ENCODE measurements at regions not wholly inside any gene's neighbourhood (a gene's known extent, or its start where the extent isn't known, plus 50 kb on each side); places are given as distances from the start of the nearest gene placed in this dataset.

DNA sequence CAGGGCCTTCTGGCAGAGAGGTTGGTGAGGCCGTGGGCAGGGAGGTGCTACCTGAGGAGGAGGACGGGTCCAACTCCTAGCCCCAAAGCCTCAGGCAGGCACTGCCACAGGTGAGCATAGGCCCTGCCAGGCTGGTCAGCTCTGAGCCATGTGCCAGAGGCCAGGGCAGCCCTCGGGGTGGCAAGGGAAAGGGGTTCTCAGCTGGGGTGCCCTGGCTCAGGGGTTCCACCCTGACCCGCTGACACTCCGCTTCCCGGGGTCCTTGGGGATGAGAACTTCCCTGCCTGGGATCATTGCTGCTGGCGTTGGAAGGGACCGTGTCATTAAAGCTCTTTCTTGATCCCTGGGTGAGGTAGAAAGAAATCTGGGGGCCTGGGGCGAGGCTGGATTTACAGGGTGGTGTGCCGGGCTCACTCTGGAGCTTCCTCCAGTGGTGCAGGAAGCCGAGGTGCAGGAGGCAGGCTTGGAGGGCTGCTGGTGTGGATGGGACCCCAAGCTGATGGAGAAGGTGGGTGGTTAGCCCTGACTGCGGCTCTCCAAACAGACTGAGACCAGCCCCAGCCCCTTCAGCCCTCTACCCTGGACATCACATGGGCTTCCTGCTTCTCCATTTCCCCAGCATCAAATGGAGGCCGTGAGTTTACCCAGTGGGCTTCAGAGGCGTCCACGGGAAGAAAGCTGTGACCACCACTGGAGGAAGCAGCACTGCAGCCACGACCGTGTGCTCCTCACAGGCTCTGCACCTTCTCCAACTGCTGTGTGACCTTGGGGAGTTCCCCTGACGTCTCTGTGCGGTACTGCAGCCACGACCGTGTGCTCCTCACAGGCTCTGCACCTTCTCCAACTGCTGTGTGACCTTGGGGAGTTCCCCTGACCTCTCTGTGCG lies 295.2 kb downstream of the NDUFA10 start:
- H3K4me1 Mint-ChIP-seq: peaks cover 9% of the 10 kb centered on the region
- H3K27ac Mint-ChIP-seq: no peak overlapping the region
- TF ChIP-seq, protein P1, sequence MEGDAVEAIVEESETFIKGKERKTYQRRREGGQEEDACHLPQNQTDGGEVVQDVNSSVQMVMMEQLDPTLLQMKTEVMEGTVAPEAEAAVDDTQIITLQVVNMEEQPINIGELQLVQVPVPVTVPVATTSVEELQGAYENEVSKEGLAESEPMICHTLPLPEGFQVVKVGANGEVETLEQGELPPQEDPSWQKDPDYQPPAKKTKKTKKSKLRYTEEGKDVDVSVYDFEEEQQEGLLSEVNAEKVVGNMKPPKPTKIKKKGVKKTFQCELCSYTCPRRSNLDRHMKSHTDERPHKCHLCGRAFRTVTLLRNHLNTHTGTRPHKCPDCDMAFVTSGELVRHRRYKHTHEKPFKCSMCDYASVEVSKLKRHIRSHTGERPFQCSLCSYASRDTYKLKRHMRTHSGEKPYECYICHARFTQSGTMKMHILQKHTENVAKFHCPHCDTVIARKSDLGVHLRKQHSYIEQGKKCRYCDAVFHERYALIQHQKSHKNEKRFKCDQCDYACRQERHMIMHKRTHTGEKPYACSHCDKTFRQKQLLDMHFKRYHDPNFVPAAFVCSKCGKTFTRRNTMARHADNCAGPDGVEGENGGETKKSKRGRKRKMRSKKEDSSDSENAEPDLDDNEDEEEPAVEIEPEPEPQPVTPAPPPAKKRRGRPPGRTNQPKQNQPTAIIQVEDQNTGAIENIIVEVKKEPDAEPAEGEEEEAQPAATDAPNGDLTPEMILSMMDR (IDR thresholded peaks at IDR 0.05; ENCODE audit: unreplicated experiment in 3 of 3): no peak

DNA sequence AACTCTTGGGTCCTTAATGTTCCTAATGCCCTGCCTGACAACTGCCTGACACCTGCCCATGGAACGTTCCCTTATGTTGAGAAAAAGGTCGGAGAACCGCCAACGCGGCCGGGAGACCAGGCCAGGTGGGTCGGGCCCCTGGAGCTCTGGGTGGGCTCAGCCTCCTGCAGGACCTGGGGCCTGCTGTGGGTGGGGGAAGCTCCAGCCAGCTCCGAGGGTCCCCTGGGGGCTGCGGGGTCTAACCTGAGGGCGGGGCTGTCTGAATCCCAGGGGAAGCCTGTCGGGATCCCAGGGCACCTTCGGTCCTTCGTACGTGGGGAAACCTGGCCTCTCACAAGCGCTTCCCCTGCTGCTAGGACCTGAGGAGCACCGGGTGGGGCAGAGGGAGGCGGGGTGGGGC lies 296.0 kb downstream of the NDUFA10 start:
- Mint-ChIP-seq H3K27ac (no peak overlapping the region), H3K9me3 (no peaks in the 10 kb centered on the region), H3K4me1 (peaks cover 9% of the 10 kb centered on the region), H3K36me3 (ENCODE audit: low read depth) (no peaks in the 10 kb centered on the region), H3K27me3 (ENCODE audit: low read depth) (peaks cover 6% of the 10 kb centered on the region), H3K4me3 (no peak overlapping the region)
- TF ChIP-seq, protein P1 (IDR thresholded peaks at IDR 0.05; ENCODE audit: unreplicated experiment in 3 of 3): no peak

More for the DNA sequence above, 295.2 kb downstream of the NDUFA10 start:
- H3K36me3 Mint-ChIP-seq (ENCODE audit: low read depth): no peaks in the 10 kb centered on the region
- no peak overlapping the region for H3K4me3 Mint-ChIP-seq
- H3K27me3 Mint-ChIP-seq (ENCODE audit: low read depth): peaks cover 3% of the 10 kb centered on the region
- no peaks in the 10 kb centered on the region for H3K9me3 Mint-ChIP-seq

DNA sequence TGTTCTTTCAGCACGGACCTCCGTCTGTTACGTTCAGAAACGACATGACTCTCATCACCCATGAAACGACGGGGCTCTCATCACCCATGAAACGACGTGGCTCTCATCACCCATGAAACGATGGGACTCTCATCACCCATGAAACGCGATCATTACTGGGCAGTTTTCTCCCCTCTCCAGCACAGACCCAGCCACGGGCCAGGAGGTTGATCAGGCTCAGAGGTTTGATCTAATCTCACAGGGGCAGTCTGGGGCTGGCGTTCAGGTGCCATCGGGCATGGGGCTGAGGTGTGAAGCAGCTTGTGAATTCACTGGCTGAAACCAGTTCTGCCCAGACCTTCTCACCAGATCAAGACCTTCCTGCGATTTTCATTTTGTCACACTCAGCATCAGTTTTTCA lies 296.4 kb downstream of the NDUFA10 start:
- Mint-ChIP-seq H3K36me3 (ENCODE audit: low read depth) (no peaks in the 10 kb centered on the region), H3K4me1 (peaks cover 9% of the 10 kb centered on the region), H3K27ac (peak overlapping the region in 2 of 3 experiments; percentile 19 to 25), H3K27me3 (ENCODE audit: low read depth) (peaks cover 10% of the 10 kb centered on the region), H3K4me3 (no peak overlapping the region), H3K9me3 (no peaks in the 10 kb centered on the region)
- TF ChIP-seq, protein P1 (IDR thresholded peaks at IDR 0.05; ENCODE audit: unreplicated experiment in 3 of 3): no peak

DNA sequence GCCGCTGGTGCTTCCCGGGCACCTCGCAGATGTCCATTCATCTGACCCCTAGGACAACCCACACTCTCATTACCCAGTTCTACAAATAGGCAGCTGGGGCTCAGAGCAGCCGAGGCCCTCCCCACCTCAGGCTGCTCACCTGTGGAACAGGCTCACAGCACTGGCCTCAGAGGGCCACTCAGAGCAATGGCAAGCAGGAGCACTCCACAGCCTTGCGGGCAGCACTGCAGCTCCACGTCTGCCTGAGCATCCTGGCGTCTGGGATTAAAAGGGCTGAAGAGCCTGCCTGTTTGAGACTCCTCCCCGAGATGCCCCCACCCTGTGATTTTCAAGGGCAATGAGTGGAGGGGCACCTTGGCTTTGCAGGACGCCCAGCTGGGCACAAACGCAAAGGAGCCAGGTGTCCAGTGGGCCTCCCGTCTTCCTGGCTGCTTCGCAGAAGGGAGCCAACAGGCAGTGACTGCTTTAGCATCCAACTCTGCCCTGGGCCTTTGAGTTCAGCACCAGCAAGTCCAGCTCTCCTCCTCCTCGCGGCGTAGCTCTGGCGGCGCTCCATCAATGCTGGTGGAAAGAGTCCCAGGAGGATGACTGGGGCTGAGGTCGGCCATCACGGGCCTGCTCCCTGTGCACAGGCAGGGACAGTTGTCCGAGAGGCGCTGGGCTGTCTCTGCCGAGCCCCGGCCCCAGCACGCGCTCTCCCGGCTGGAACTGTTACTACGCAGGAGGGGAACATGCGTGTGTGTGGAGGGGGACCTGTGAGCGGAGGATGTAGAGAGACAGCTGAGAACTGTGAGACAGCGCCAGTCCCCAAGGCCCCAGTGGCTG lies 297.2 kb downstream of the NDUFA10 start:
- H3K4me1 Mint-ChIP-seq: peaks cover 9% of the 10 kb centered on the region
- peaks cover 13% of the 10 kb centered on the region for H3K27me3 Mint-ChIP-seq (ENCODE audit: low read depth)
- H3K4me3 Mint-ChIP-seq: no peak overlapping the region
- H3K36me3 Mint-ChIP-seq (ENCODE audit: low read depth): no peaks in the 10 kb centered on the region
- H3K9me3 Mint-ChIP-seq: no peaks in the 10 kb centered on the region
- TF ChIP-seq, protein P1 (IDR thresholded peaks at IDR 0.05; ENCODE audit: unreplicated experiment in 3 of 3): no peak
- peak overlapping the region in 1 of 3 experiments; percentile 25 for H3K27ac Mint-ChIP-seq

DNA sequence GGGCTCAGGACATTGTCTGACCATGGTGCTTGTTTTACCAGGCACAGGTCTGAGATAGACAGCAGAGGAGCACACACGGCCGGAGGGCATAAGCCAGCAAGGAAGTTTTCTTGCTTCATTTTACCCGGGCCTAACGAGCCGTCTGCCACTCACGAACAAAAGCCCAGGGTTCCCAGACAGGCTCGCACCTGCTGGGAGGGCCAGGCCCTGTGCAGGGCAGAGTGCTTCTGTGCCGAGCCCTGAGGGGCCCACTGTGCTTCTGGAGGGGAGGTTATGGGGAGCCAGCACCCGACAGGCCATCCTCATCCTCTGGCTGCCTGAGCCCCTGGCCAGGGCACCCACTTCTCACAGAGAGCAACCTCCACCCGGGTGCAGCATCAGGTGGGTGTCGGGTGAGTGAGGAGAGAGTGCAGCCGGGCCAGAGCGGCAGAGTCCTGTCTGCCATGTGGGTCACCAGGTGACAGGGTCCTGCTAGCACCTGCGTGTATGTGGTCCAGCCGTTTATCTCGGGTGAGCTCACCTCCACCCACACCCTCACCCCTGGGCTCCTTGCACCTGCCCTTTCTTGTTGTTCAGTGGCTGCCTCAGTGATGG lies 297.9 kb downstream of the NDUFA10 start:
- H3K9me3 Mint-ChIP-seq: no peaks in the 10 kb centered on the region
- H3K36me3 Mint-ChIP-seq (ENCODE audit: low read depth): no peaks in the 10 kb centered on the region
- no peak overlapping the region for H3K27ac Mint-ChIP-seq
- TF ChIP-seq, protein P1 (IDR thresholded peaks at IDR 0.05; ENCODE audit: unreplicated experiment in 3 of 3): no peak
- H3K27me3 Mint-ChIP-seq (ENCODE audit: low read depth): peaks cover 13% of the 10 kb centered on the region
- peaks cover 9% of the 10 kb centered on the region for H3K4me1 Mint-ChIP-seq
- H3K4me3 Mint-ChIP-seq: no peak overlapping the region

Measured in nephron (organoid).